Epidermal melanocyte (primary cell): ENCODE measurements at regions not wholly inside any gene's neighbourhood (a gene's known extent, or its start where the extent isn't known, plus 50 kb on each side); places are given as distances from the start of the nearest gene placed in this dataset.

Experiments
- DNase-seq: peaks from one replicate; pipeline ENCODE4 v3.0.0; 2011; ENCODE audit warnings: low spot score; ENCODE audit not compliant: insufficient read length

DNA sequence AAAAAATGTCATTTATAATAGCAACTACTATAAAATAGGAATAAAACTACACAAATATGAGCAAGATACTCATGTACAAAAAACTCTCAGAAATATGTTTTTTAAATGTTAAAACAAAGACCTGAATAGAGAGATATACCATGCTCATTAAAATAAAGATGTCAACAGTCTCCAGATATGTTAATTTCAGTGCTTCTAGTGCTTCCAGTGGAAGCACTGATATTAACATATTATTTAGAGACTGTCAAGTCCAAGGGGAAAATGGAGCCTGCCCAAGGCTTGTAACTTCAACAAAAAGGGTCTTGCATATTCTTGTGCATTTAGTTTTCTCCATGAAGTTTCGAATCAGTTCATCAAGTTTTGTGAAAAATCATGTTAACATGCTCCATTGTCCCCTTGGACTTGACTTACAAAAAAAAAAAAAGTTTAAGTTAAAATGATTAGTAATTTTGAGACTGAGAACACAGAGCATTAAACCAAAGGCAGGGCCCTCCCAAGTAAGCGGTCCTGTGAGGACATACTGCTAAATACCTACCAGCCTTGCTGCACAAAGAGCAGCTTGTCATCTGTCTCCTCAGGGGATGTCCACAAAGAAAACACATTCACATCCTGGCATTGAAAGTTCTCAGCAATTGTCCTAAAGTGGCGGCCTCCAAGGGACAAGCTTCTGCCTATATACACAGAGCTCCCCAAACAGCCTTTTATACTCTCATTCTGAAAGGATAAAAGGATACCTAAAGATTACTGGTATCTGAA is 501.9 kb upstream of the CHAC2 start:
- no peak for DNase-seq

DNA sequence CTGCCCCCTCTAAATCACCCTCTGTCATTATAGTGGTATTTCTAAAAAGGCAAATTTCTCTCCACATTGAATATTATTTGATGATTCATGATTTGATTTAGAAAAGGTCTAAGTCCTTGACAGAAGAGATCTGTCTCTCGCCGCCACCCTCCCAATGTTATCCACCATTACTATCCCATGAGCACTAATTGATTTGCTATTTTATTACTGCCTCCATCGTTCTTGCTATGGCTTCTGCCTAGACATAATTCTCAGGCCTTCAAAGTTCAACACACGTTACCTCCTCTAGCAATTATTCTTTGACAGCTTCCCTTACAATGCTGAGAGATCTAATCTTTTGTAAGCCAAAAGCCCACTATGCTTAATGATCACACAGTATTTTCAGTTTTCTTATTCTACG is 507.0 kb upstream of the CHAC2 start:
- no peak for DNase-seq

DNA sequence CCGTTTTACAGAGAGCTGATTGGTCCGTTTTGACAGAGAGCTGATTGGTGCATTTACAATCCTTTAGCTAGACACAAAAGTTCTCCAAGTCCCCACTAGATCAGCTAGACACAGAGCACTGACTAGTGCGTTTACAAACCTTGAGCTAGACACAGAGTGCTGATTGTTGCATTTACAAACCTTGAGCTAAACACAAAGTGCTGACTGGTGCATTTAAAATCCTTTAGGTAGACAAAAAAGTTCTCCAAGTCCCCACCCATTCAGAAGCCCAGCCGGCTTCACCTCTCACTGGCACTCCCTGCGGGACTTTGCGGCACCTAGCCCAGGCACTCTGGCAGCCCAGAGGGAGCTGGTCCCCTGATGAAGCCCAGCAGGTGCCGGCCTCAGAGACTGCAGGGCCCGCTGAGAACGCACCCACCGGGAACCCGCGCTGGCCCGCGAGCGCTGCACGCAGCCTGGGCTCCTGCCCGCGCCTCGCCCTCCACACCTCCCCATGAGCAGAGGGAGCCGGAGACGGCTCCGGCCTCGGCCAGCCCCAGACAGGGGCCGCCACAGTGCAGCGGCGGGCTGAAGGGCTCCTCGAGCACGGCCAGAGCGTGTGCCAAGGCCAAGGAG is 508.1 kb upstream of the CHAC2 start:
- no peak for DNase-seq

DNA sequence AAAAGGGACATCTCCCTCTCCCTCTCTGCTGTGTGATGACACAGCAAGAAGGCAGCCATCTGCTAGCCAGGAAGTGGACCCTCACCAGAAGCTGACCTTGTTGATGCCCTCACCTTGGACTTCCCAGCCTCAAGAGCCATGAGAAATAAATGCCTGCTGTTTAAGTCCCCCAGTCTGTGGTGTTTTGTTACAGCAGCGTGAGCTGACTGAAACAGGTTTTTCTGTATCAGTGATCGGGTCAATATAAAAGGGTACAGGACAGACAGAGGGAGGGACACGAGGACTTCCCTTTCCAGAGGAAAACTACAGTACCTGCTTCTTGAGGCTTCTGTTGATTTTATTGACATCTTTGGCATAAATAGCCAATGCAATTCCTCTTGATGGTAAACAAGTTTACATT is 510.3 kb upstream of the CHAC2 start:
- no peak for DNase-seq

DNA sequence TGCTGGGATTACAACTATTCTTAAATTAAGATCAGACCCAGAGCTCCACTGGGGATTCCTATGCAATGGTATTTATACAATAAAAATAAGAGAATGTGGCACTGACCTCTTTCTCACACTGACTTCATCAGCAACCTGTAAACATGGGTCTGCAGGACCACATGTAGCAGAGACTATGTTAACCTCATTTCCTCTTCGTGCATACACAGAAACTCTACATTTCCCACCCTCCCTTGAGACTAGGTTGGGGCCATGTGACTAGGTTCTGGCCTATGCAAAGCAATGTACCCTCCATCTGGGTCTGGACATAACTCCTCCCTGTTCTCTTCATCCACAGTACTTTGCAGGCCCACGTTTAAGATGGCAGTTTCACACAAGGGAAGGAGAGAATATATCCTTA is 514.4 kb upstream of the CHAC2 start:
- no peak for DNase-seq

DNA sequence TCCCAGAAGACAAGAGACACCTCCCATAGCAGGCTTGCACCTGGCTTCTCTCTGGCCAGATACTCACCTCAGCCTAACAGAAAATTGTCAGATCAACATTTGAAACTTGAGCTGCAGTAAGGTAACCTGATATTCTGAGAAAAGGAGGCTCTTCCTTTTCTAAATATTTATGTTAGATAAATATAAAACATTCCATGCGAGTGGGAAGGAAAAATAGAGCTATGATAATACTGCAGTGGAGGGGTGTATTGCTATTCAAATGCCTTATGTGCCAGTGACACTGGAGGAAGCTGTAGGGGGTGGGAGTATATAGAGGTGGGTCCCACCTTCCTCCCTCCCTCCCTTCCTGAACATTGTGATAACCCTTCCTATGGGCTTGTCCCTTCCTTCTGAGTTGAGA is 515.5 kb upstream of the CHAC2 start:
- DNase-seq = no peak

DNA sequence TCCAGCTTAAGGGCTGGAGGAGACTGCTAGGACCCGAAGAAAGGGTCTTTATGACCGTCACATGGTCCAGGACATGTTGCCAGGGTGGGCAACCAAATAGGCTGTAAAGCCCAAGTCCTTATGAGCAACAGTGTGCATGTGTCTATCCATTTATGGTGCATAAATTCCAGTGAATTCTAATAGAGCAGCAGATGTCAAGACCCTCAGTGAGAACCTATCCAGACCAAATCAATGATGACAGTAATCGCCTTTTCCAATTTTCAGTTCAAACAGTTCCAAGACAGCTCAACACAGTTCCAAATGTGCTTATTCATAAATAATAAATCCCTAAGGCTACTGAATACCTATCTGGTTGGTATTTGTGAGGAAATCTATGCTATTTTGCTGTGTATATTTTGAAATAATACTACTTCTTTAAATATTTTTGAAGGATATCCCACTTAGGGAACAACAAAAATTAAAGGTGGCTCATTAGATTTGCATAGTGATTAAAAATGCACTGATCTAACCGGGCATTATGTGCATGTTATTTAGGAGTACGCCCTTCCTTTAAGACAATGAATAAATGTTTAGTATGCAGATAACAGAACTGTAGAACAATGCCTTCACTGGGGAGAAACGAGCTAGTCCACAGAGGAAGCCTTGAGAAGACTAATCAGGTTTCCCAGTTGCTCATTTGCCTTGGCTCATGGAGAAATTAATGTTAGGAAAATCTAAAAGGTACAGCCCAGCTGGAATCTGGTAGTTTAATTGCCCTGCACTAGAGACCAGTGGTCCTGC is 519.5 kb upstream of the CHAC2 start:
- no peak for DNase-seq

DNA sequence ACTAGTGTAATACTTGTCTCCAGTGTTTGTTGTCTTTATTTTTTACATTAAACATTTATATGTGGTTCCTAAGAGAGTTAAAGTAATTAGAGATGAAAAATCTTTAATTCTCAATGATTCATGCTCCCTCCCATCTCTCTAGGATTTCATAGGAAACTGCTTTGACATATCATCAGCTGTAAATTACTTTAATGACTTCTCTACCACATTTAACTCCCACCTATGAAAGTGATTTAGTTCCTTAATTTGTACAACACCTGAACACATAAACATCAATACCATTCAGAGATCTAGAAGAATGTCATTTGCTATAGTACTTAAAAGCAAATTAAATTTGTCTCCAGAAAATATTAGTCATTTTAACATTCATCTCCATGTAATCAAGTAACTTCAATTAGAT is 524.2 kb upstream of the CHAC2 start:
- DNase-seq = no peak

DNA sequence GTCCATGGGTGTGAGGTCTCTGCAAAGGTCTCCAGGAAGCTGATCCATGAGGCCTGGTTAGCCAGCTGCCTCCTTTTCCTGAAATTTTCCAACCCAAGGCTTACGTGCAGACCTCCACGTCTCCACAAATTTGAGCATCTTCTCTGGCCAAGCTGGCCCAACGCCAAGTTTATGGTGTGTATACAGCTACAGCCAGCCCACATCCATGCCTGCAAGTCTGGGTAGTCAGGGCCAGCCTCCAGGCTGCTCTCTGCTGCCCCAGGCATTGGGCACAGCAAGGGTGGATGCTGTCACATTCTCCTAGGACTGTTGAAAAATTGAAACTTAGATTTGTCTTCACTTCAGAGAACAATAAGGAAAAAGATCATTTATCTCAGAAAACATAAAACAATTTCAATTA is 525.5 kb upstream of the CHAC2 start:
- DNase-seq = no peak

DNA sequence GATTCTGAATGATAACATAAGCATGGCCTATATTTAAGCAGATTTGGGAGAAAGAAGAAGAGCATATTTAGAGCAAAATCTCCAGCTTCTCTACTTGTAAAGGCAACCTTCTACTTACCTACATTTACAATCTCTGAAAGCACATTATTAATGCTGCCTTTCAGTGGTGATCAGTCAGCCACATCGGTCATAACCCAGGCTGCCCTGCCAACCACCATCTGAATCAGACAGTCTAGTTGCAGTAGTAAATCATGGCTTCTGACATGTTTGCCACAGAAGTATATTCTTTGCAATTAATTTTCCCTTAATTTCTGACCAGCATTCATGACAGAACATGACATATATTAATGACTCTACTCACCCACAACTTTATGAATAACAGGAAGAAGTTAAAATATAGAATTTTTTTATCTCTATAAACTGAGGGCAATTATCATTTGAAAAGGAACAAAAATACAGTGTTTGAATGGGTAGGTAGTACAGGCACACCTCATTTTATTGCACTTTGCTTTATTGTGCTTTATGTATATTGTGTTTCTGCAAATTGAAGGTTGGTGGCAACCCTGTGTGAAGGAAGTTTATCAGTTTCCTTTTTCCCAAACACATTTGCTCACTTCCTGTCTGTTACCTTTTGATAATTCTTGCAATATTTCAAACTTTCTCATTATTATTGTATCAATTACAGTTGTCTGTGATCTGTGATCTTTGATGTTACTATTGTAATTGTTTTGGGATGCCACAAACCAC is 531.6 kb upstream of the CHAC2 start:
- no peak for DNase-seq

DNA sequence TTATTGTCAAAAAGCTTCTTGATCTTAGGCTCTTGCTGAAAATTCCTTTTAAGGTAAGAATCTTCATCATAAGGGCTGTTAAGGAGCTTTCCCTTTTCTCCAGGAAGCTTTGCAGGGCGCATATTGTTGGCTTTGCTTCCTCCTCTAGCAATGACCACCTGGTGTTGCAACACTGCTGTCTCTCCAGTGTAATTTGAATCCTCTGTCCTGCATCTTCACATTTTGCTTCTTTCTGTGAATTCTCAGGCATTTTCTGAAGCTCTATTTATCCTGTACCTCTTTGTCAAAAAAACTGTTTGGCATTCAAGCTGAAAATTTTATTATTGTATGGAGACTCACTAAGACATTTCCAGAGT is 533.1 kb upstream of the CHAC2 start:
- DNase-seq = no peak

DNA sequence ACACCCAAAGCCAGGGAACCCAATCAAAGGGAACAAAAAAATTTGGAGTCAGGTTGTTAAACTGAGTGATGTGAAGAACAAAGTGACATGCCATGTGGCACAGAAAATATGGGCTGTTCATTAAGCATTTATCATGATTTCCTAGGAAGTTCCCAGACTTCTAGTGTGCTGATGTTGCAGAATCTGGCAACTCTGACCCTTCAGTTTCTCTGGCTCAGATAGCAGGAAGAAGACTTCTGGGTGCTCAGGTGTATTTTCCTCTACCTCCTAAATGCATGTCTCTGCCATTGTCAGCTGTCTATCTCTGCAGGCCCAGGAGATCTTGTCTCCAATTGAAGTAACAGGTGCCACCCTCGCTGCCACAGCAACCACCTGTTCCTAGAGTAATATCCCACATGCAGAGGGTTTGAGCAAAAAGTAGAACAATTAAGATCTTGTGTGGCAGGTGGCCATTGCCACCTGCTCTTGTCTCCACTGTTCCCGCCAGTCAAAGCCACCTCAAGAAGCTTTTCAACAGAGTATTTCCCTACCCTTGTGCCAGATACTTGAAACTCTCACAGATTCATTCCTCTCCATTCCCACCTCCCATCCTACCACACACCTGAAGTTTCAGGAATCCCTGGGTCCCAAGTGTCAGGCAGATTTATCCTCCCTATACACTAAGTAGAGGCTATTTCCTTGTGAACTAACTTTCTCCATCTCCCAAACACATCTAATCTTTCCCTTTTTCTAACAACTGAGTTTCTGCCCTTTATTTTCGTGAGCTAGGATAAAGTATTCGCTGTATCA is 533.7 kb upstream of the CHAC2 start:
- DNase-seq = no peak

DNA sequence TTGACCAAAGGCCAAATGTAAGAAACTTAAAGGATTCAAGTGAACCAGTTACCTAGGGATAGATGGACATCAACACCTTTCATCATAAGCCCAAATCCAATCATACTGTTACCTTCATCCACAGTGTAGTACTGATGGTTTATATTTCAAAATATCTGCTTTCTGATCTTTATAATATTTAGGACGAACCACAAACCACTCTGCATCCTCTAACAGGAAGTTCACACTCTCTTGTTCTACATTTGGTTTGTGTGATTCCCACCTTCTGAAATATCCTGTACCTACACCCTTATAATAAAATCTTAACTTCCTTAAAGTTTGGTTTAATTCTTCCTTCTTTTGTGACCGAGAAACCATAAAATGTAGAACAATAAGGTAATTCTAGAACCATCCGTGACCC is 535.7 kb upstream of the CHAC2 start:
- no peak for DNase-seq

DNA sequence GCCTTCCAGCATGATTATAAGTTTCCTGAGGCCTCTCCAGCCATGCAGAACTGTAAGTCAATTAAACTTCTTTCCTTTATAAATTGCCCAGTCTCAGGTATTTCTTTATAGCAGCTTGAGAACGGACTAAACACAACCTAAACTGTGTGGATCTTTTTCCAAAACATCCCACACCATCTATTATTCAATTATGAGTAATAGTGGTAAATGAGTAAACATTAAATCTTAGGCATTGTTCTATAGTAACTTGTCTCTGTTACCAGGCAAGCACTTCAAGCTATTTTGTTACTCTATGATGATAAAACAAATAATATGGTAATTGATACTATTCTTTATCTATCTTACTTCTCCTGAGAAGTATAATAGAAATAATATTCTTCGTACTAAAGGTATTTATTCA is 536.9 kb upstream of the CHAC2 start:
- no peak for DNase-seq

DNA sequence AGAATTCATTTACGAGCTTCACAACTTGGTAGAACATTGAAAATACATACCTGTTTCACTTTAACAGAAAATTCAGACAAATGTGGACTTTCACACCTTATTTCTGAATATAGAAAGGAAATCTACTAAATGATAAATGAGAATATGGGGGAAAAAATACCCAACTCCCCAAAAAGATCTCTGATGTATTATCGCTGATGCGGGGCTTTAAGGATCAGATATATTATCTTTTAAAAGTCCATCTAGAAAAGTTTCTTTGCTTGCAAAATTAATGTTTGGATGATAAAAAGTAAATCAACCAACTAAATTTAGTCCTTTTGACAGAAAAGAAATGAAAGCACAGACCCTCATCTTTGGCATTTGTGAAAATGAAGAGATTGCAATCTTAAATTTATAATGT is 540.1 kb upstream of the CHAC2 start:
- no peak for DNase-seq

DNA sequence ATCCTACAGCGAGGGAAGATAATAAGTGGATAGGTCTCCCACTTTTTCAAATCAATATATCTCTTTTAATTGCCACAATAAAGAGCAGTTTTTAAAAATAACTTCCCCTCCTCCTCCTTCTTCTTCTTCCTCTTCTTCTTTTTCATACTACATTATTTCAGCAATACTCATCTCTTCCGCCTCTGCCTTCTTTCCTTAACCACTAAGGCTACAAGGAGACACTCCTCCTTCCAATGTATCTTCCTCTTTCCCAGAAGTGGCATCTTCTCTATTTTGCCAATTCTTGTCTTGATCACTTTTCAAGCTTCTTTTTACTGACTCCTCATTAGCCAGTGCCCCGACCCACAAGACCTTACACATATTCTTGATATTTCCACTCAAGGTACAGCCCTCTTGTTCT is 546.6 kb upstream of the CHAC2 start:
- no peak for DNase-seq

DNA sequence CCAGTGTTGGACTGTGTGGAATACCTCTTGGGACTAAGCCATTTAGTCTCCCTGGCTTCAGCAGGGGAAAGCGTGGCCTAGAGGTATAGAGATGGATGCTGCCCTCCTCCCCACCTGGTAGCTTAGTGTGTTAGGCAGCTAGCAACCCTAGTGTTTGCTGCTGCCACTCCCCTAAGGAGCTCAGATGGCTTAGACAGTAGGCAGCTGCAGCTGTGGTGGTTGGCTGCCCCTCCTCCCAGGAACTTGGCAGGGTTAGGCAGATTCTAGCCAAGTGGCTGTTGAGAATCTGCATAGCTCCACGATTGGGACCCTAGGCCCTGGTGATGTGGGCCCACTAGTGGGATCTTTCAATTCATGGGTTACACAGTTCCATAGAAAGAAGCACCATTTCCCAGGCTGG is 550.4 kb upstream of the CHAC2 start:
- DNase-seq = no peak

DNA sequence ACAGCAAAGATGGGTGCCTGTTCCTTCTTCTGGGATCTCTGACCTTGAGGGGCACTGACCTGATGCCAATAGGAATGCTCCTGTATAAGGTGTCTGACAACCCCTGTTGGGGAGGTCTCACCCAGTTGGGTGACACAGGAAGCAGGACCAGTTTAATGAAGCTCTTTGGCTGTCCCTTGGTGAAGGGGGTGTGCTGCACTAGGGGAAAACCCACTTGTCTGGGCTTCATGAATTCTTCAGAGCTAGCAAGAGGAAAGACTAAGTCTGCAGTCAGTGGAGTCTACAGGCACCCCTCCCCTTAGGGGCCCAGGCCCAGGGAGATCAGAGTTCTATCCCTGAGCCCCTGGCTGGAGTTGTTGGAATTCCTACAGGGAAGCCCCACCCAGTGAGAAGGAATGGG is 550.8 kb upstream of the CHAC2 start:
- DNase-seq = no peak

DNA sequence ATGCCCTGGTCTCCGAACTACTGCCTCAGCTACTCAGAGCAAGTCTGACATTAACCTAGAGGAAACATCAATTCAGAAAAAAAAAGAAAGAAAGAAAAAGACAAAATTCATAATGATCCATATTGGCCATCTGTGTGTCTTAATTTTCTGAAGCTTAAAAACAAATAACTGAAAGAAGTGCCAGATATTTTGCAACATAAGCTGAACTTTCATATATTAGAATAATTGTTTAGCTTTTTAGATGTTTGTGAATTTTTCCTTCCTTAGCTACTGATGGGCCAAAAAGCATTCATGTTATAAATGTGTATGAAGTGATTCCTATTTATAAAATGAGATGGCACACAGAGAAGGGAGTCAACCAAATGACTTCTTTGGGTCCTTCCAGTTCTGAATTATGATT is 555.0 kb upstream of the CHAC2 start:
- DNase-seq = no peak

DNA sequence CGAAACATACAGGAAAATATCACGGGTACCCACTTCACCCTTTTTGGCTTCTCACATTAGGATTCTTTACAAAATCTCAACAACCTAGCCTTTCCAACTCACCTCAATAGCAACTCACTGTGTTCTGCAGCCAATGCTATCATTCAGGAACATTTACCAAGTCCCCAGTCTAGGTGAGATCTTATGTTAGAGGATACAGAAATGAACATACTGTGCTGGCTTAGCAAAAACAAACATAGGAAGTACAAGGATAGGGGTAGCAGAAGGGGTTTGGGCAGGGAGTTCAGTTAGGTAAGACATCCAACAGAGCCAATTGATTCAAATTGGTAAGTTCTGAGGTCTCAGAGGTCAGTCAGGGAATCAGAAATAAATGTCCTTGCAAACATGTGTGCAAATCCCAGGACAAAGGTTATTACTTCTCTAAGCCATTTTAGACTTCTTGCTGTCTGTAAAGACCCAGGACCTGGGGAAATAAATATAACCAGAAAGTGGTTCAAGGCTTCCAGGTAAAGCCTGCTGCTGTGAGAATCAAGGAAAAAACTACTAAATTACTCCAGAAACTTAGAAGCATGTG is 556.3 kb upstream of the CHAC2 start:
- DNase-seq = no peak

DNA sequence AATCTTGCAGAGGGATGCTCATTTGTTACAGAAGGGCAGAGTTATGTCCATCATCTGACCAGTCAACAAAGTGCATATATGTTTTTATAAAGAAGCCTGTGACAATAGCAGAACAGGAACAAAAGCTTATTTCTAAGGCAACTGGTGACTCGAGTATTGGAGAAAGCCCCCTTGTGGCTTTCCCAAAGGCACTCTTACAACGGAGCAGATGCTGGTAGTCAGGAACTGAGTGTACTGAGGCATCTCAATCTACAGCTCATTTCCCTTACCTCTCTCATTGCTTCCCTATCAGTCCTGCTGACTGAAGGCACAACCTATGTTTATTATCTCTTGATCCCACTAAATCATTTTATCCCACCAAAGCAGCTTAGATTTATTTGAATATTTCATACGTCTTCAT is 557.1 kb upstream of the CHAC2 start:
- no peak for DNase-seq
